Activated T-cell treated with anti-CD3 and anti-CD28 coated beads, Interleukin-2, amount 50 U/mL, for 24 hours (primary cell): ENCODE measurements at regions not wholly inside any gene's neighbourhood (a gene's known extent, or its start where the extent isn't known, plus 50 kb on each side); places are given as distances from the start of the nearest gene placed in this dataset.

ENCODE experiments used
- DNase-seq: peaks from one replicate; pipeline ENCODE4 v3.0.0-alpha.2; 2020
- H3K27ac Mint-ChIP-seq: 2 replicates; pipeline ENCODE4 v1.8.0; 2020; ENCODE audit warnings: mild to moderate bottlenecking, mixed read lengths
- H3K27me3 Mint-ChIP-seq: 2 replicates; pipeline ENCODE4 v1.8.0; 2020; ENCODE audit warnings: mixed read lengths
- H3K36me3 Mint-ChIP-seq: 2 replicates; pipeline ENCODE4 v1.8.0; 2020; ENCODE audit warnings: low read depth, mixed read lengths
- H3K4me1 Mint-ChIP-seq: 2 replicates; pipeline ENCODE4 v1.8.0; 2020; ENCODE audit warnings: low read depth, mixed read lengths
- H3K4me3 Mint-ChIP-seq: 2 replicates; pipeline ENCODE4 v1.8.0; 2020; ENCODE audit warnings: mild to moderate bottlenecking, moderate library complexity, mixed read lengths
- H3K9me3 Mint-ChIP-seq: 2 replicates; pipeline ENCODE4 v1.8.0; 2020; ENCODE audit warnings: mixed read lengths

DNA sequence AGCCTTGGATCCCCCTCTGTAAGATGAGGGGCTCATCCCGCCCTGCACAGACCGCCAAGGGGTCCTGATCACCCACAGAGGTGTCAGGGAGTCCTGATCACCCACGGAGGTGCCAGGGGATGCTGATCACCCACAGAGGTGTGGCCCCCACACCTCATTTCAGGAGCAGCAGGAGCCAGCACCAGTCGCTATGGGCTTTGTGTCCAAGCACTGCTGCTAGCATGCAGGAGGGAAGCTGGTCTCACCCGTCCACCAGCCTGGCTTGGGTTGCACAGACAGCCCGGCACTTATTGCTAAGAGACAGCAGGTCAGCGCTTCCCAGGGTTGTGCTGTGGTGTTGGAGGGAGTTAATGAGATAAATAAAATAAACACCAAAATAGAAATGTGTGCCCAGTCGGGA, 88.5 kb downstream of the ADRA2C start:
- Mint-ChIP-seq H3K27me3 (peaks cover 27% of the 10 kb centered on the region), H3K4me3 (no peak overlapping the region), H3K36me3 (no peaks in the 10 kb centered on the region), H3K4me1 (no peaks in the 10 kb centered on the region), H3K9me3 (peaks cover 3% of the 10 kb centered on the region), H3K27ac (no peak overlapping the region)
- DNase-seq = no peak

DNA sequence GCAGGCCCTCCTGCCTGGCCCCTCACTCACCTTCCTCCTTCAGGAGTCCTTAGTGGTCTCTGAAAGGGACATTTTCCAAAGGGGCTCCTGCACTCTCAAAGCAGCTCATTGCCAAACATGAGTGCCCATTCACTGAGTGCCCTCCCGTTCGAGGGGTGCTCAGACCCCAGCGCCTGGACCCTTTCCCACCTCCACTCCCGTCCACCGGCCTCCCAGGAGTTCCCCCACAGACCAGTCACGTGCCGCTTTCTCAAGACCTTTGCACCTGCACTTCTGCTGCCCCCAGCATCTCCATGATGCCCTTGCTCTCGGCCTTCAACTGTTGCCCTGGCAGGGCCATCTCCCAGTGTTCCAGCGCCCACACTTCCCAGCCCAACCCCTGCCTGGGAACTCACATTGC, 89.5 kb downstream of the ADRA2C start:
- H3K9me3 Mint-ChIP-seq = peaks cover 1% of the 10 kb centered on the region
- no peaks in the 10 kb centered on the region for H3K36me3 Mint-ChIP-seq
- H3K27me3 Mint-ChIP-seq = peaks cover 24% of the 10 kb centered on the region
- H3K4me3 Mint-ChIP-seq = no peak overlapping the region
- no peaks in the 10 kb centered on the region for H3K4me1 Mint-ChIP-seq
- DNase-seq = no peak
- H3K27ac Mint-ChIP-seq = no peak overlapping the region

- Mint-ChIP-seq H3K27ac (no peak overlapping the region), H3K27me3 (peaks cover 22% of the 10 kb centered on the region), H3K4me3 (no peak overlapping the region), H3K36me3 (no peaks in the 10 kb centered on the region), H3K9me3 (no peaks in the 10 kb centered on the region), H3K4me1 (no peaks in the 10 kb centered on the region)
- DNase-seq = no peak
Observed at GRCh38 chr4:3856604-3857204, 90.5 kb downstream of the ADRA2C start.

GRCh38 chr4:3857269-3857926, 91.2 kb downstream of the ADRA2C start:
- Mint-ChIP-seq H3K27ac (no peak overlapping the region), H3K36me3 (no peaks in the 10 kb centered on the region), H3K4me1 (no peaks in the 10 kb centered on the region), H3K9me3 (no peaks in the 10 kb centered on the region), H3K4me3 (no peak overlapping the region), H3K27me3 (peaks cover 22% of the 10 kb centered on the region)
- no peak for DNase-seq

GRCh38 chr4:3858046-3858730, 92.0 kb downstream of the ADRA2C start:
- no peak for DNase-seq
- Mint-ChIP-seq H3K27ac (no peak overlapping the region), H3K27me3 (peaks cover 24% of the 10 kb centered on the region), H3K4me3 (no peak overlapping the region), H3K36me3 (no peaks in the 10 kb centered on the region), H3K4me1 (no peaks in the 10 kb centered on the region), H3K9me3 (no peaks in the 10 kb centered on the region)

DNA sequence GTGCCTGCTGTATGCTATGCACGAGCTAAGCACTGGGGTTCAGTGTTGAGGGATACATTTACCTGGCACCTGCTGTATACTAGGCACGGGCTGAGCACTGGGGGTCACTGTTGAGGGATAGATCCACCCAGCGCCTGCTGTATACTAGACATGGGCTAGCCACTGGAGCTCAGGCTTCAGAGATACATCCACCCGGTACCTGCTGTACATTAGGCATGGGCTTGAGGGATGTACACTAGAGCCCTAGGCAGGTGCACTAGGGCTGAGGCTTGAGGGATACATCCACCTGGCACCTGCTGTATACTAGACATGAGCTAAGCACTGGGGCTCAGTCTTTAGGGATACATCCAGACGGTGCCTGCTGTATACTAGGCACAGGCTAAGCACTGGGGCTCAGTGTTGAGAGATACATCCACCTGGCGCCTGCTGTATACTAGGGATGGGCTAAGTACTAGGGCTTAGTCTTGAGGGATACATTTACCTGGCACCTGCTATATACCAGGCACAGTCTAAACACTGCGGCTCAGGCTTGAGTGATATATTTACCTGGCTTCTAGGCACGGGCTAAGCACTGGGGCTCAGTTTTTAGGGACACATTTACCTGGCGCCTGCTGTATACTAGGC, 92.7 kb downstream of the ADRA2C start:
- Mint-ChIP-seq H3K27ac (no peak overlapping the region), H3K9me3 (no peaks in the 10 kb centered on the region), H3K4me1 (no peaks in the 10 kb centered on the region), H3K36me3 (no peaks in the 10 kb centered on the region), H3K27me3 (peaks cover 27% of the 10 kb centered on the region), H3K4me3 (no peak overlapping the region)
- DNase-seq = no peak

DNA sequence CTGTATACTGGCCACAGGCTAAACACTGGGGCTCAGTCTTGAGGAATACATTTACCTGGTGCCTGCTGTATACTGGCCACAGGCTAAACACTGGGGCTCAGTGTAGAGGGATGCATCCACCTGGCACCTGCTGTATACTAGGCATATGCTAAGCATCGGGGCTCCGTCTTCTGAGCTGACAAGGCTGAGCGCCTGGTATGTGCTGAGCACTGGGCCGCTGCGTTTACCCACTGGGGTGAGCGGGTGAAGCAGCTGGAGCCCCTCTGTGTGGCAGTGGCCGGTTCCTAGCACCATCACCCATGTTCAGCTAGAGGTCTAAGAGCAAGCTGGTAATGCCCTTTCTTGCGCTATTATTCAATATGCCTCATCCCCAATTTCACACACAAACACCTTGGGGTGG, 93.4 kb downstream of the ADRA2C start:
- H3K27ac Mint-ChIP-seq = no peak overlapping the region
- H3K27me3 Mint-ChIP-seq = peaks cover 23% of the 10 kb centered on the region
- DNase-seq = no peak
- no peaks in the 10 kb centered on the region for H3K9me3 Mint-ChIP-seq
- H3K4me3 Mint-ChIP-seq = no peak overlapping the region
- no peaks in the 10 kb centered on the region for H3K36me3 Mint-ChIP-seq
- no peaks in the 10 kb centered on the region for H3K4me1 Mint-ChIP-seq

DNA sequence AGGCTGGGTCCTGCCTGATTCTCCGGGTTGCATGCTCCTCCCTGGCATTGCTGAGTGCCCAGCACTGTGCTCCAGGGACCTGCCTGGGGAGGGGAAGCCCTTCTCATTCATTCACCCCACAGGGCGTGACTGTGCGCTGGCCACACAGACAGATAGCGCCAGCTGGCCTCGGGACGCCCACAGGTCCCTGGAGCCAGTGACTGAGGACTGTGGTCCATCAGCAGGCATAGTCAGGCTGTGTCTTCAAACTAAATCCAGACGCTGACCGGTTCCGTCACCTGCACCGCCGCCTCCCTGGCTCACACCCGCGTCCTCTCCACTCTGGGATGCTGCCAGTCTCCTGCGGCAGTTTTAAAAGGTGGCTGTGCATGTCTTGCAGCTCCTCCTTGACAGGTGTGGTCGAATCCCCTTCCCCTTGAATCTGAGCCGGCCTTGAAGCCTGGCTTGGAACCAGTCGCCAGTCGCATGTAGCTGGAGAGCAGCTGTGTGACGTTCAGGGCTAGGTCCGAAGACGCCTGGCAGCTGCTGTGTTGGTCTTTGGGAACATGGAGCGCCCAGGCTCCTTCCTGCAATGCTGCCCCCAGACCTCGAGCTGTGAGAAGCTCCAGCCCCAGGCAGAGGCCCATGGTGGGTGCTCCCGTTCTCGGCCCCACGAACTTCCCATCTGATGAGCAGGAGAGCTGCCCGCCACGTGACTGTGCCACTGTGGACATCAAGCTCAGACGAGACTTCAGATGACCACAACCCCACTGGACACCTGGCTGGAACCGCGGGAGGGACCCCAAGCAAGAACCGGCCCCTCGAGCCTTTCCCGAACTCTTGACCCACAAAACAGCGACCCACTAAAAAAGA, 94.1 kb downstream of the ADRA2C start:
- no peak overlapping the region for H3K27ac Mint-ChIP-seq
- no peaks in the 10 kb centered on the region for H3K4me1 Mint-ChIP-seq
- H3K9me3 Mint-ChIP-seq = no peaks in the 10 kb centered on the region
- H3K27me3 Mint-ChIP-seq = peaks cover 23% of the 10 kb centered on the region
- DNase-seq = no peak
- no peak overlapping the region for H3K4me3 Mint-ChIP-seq
- H3K36me3 Mint-ChIP-seq = no peaks in the 10 kb centered on the region

DNA sequence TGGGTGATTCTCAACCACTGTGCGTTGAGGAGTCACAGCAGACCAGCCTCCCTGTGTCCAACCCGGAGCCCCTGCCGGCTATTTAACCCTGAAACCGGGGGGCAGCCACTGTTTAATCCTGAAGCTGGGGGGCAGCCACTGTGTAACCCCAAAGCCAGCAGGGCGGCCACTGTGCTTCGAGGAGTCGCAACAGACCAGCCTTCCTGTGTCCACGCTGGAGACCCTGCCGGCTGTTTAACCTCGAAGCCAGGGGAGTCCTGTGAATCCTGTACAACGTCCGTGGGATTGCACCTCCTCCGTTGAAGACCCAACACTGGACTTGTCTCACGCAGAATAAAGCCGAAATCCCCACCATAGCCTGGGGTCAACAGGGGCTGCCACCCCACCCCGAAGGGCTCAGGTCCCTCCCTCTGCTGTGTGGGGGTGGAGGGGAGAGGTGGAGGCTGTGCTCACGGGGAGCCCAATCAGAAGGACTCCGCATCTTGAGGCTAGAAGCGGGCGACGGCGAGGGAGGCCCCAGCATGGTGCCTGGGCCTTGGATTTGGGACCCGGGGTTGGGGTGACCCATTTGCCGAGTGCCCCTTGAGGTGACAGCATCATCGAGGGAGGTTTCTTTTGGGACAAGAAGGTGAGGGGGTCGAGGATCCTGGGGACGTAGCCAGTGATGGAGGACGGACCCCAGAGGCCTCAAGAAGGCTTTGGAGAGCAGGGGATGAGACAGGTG, 94.9 kb downstream of the ADRA2C start:
- Mint-ChIP-seq H3K27me3 (peaks cover 24% of the 10 kb centered on the region), H3K9me3 (no peaks in the 10 kb centered on the region), H3K36me3 (no peaks in the 10 kb centered on the region), H3K4me3 (no peak overlapping the region), H3K27ac (no peak overlapping the region), H3K4me1 (no peaks in the 10 kb centered on the region)
- DNase-seq = no peak

GRCh38 chr4:3861720-3862639, 95.8 kb downstream of the ADRA2C start:
- Mint-ChIP-seq H3K4me1 (no peaks in the 10 kb centered on the region), H3K27ac (no peak overlapping the region), H3K36me3 (no peaks in the 10 kb centered on the region), H3K27me3 (peaks cover 24% of the 10 kb centered on the region), H3K4me3 (no peak overlapping the region), H3K9me3 (no peaks in the 10 kb centered on the region)
- no peak for DNase-seq

GRCh38 chr4:3862640-3863420, 96.6 kb downstream of the ADRA2C start:
- Mint-ChIP-seq H3K9me3 (no peaks in the 10 kb centered on the region), H3K36me3 (no peaks in the 10 kb centered on the region), H3K27me3 (peaks cover 24% of the 10 kb centered on the region), H3K4me1 (no peaks in the 10 kb centered on the region), H3K4me3 (no peak overlapping the region), H3K27ac (no peak overlapping the region)
- DNase-seq = no peak

DNA sequence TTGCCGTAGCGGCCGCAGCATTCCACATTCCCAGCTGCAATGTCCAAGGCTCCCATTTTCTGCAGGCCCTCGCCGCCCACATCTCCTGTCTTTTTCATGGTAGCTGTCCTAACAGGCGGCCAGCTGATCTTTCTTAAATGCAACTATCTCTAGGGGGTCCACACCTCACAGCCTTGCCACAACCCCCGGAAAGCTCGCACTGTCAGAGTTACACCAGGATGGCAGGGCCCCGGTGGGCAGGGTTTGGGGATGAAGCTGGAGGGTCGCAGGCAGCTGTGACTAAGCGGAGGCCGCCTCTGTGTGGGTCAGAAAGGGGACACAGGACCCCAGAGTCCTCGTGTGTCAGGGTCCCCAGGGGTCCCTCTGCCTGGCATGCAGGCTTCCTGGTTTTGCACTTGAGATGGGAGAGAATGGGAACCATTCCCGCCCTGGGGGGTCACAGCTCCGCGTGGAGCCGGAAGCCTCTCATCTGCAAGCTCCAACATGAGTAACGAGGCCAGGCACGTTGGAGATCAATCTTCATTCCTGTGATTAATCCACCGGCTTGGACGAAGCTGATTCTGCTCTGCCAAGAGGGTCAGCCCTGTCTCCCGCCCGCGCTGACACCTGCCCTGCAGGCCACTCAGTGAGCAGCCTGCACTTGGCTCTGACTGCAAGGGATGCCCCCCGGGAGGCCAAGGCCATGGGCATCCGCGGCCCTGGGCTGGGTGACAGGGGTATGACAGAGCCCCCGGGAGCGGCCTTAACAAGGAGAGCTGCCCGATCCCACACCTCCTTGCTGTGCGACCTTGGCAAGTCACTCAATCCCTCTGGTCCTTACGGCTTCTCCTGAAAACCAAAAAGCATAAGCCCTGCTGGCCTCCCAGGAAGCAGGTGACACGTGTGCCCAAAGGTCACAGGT, 97.9 kb downstream of the ADRA2C start:
- no peak for DNase-seq
- Mint-ChIP-seq H3K27me3 (peaks cover 33% of the 10 kb centered on the region), H3K27ac (no peak overlapping the region), H3K36me3 (no peaks in the 10 kb centered on the region), H3K4me3 (no peak overlapping the region), H3K4me1 (no peaks in the 10 kb centered on the region), H3K9me3 (no peaks in the 10 kb centered on the region)
